SK-N-SH treated with all-trans-retinoic acid at 6 μM for 48 hours (cell line): ENCODE measurements at regions not wholly inside any gene's neighbourhood (a gene's known extent, or its start where the extent isn't known, plus 50 kb on each side); places are given as distances from the start of the nearest gene placed in this dataset.

ENCODE experiments used
- ATAC-seq: fragments of 200-7000 bp; cut with Tn5 transposase; 3 replicates; pipeline ENCODE4 v1.9.1; 2020; ENCODE audit warnings: mild to moderate bottlenecking, moderate library complexity
- ARNTL ChIP-seq: fragments of 450-650 bp; formaldehyde crosslinking; IDR thresholded peaks from 2 replicates; pipeline ENCODE4 v1.5.0; 2020; ENCODE audit warnings: low read depth, mild to moderate bottlenecking, moderate library complexity, borderline replicate concordance
- BACH2 ChIP-seq: fragments of 250-450 bp; sonication (Bioruptor Pico); IDR thresholded peaks from 2 replicates; pipeline ENCODE4 v1.9.0; 2021; ENCODE audit warnings: mild to moderate bottlenecking, borderline replicate concordance
- CSDC2 ChIP-seq: fragments of 250-450 bp; sonication (Bioruptor Pico); IDR thresholded peaks from 2 replicates; pipeline ENCODE4 v1.5.0; 2020; ENCODE audit warnings: mild to moderate bottlenecking, moderate library complexity
- ESRRG ChIP-seq: fragments of 250-450 bp; sonication (Bioruptor Pico); IDR thresholded peaks from 2 replicates; pipeline ENCODE4 v1.6.1; 2021; ENCODE audit warnings: mild to moderate bottlenecking
- GLIS3 ChIP-seq: fragments of 250-450 bp; sonication (Bioruptor Pico); IDR thresholded peaks from 2 replicates; pipeline ENCODE4 v1.5.0; 2020; ENCODE audit warnings: mild to moderate bottlenecking, moderate library complexity
- ISL1 ChIP-seq: fragments of 250-450 bp; sonication (Bioruptor Pico); IDR thresholded peaks from 2 replicates; pipeline ENCODE4 v2.1.2; 2022; ENCODE audit warnings: mild to moderate bottlenecking, moderate library complexity
- PPARA ChIP-seq: fragments of 250-450 bp; sonication (Bioruptor Pico); IDR thresholded peaks from 2 replicates; pipeline ENCODE4 v1.5.0; 2020; ENCODE audit warnings: mild to moderate bottlenecking, borderline replicate concordance
- RARB ChIP-seq: fragments of 250-450 bp; sonication (Bioruptor Pico); IDR thresholded peaks from 2 replicates; pipeline ENCODE4 v1.8.0; 2021; ENCODE audit warnings: mild to moderate bottlenecking, moderate library complexity
- SNAI2 ChIP-seq: fragments of 250-450 bp; sonication (Bioruptor Pico); IDR thresholded peaks from 2 replicates; pipeline ENCODE4 v1.5.0; 2020; ENCODE audit warnings: mild to moderate bottlenecking, moderate library complexity
- TCF4 ChIP-seq: fragments of 250-450 bp; sonication (Bioruptor Pico); IDR thresholded peaks from 2 replicates; pipeline ENCODE4 v1.8.0; 2021; ENCODE audit warnings: mild to moderate bottlenecking, moderate library complexity, borderline replicate concordance
- TOX ChIP-seq: fragments of 250-450 bp; sonication (Bioruptor Pico); IDR thresholded peaks from 2 replicates; pipeline ENCODE4 v1.8.0; 2021; ENCODE audit warnings: mild to moderate bottlenecking, moderate library complexity, borderline replicate concordance
- ZC3H10 ChIP-seq: fragments of 250-450 bp; sonication (Bioruptor Pico); IDR thresholded peaks from 2 replicates; pipeline ENCODE4 v1.5.1; 2021; ENCODE audit warnings: mild to moderate bottlenecking, moderate library complexity
- ZFP3 ChIP-seq: fragments of 250-450 bp; sonication (Bioruptor Pico); IDR thresholded peaks from 2 replicates; pipeline ENCODE4 v1.5.0; 2020; ENCODE audit warnings: mild to moderate bottlenecking, moderate library complexity
- ZFP30 ChIP-seq: fragments of 450-650 bp; formaldehyde crosslinking; IDR thresholded peaks from 2 replicates; pipeline ENCODE4 v1.5.0; 2022; ENCODE audit warnings: mild to moderate bottlenecking, moderate library complexity
- ZNF565 ChIP-seq: fragments of 450-650 bp; formaldehyde crosslinking; conservative IDR thresholded peaks from 2 replicates; pipeline ENCODE4 v1.5.0; 2020; ENCODE audit warnings: low read depth, mild to moderate bottlenecking, moderate library complexity
- ZNF70 ChIP-seq: fragments of 450-650 bp; formaldehyde crosslinking; IDR thresholded peaks from 2 replicates; pipeline ENCODE4 v1.5.0; 2020; ENCODE audit warnings: mild to moderate bottlenecking, moderate library complexity
- ZNF8 ChIP-seq: fragments of 450-650 bp; formaldehyde crosslinking; IDR thresholded peaks from 2 replicates; pipeline ENCODE4 v1.5.0; 2020; ENCODE audit warnings: mild to moderate bottlenecking, moderate library complexity
- TF ChIP-seq, protein P1 (sequence below): fragments of 250-450 bp; sonication (Bioruptor Pico); IDR thresholded peaks from 2 replicates; pipeline ENCODE4 v1.5.0; 2020; ENCODE audit warnings: mild to moderate bottlenecking, moderate library complexity
- TF ChIP-seq, protein P2 (sequence below): fragments of 250-450 bp; sonication (Bioruptor Pico); IDR thresholded peaks from 2 replicates; pipeline ENCODE4 v1.8.0; 2021; ENCODE audit warnings: low read depth, mild to moderate bottlenecking, moderate library complexity, borderline replicate concordance
- TF ChIP-seq, protein P3 (sequence below): fragments of 250-450 bp; sonication (Bioruptor Pico); IDR thresholded peaks from 2 replicates; pipeline ENCODE4 v1.5.1; 2020; ENCODE audit warnings: low read depth, mild to moderate bottlenecking, moderate library complexity
- TF ChIP-seq, protein P4 (sequence below): fragments of 250-450 bp; sonication (Bioruptor Pico); IDR thresholded peaks from 2 replicates; pipeline ENCODE4 v1.5.1; 2021; ENCODE audit warnings: mild to moderate bottlenecking, moderate library complexity
- TF ChIP-seq, protein P5 (sequence below): fragments of 250-450 bp; sonication (Bioruptor Pico); IDR thresholded peaks from 2 replicates; pipeline ENCODE4 v1.8.0; 2020; ENCODE audit warnings: mild to moderate bottlenecking, moderate library complexity, borderline replicate concordance

DNA sequence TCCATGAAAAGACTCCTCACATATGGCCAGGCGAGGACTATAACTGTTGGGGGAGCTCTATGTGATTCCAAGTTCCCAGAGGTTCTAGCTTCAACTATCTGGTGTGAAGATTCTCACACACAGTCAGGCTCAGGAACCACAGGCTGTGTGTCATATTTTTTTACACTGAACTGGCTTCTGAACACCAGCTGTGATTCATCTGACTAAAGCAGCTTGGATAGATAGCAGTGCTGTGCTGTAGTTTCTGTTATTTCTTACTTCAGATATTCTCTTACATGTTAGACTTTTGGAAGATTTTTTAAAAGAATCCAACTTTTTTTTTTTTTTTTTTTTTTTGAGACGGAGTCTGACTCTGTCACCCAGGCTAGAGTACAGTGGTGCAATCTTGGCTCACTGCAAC is 140.7 kb upstream of the MCHR2 start:
- TF ChIP-seq RARB (CRISPR knock-in tag) (no peak), SNAI2 (CRISPR knock-in tag) (no peak)
- TF ChIP-seq, all 23 proteins: peak for 0
- no peak for ATAC-seq

DNA sequence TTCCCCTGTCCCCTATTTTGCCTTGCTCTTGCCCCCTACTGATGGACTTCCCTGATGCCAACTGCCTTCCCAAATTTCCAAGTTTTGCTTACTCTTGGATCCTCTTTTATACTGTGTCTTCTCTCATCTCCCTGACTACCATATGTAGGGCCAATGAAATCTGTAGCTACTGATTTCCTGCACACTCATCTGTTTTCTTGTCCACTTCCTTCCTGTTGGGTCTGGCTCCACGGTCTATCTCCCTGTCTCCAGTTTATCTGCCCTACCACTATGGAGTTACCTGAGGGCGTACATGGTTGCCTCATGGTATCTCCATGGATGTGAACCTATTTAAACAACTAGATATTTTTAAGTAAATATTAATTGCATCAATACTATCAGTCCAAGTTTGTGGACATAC is 140.3 kb upstream of the MCHR2 start:
- no peak for ATAC-seq
- TF ChIP-seq ZNF70 (CRISPR knock-in tag): no peak
- TF ChIP-seq CSDC2 (CRISPR knock-in tag): no peak
- no peak for TF ChIP-seq ESRRG (CRISPR knock-in tag)
- TF ChIP-seq, protein P1, sequence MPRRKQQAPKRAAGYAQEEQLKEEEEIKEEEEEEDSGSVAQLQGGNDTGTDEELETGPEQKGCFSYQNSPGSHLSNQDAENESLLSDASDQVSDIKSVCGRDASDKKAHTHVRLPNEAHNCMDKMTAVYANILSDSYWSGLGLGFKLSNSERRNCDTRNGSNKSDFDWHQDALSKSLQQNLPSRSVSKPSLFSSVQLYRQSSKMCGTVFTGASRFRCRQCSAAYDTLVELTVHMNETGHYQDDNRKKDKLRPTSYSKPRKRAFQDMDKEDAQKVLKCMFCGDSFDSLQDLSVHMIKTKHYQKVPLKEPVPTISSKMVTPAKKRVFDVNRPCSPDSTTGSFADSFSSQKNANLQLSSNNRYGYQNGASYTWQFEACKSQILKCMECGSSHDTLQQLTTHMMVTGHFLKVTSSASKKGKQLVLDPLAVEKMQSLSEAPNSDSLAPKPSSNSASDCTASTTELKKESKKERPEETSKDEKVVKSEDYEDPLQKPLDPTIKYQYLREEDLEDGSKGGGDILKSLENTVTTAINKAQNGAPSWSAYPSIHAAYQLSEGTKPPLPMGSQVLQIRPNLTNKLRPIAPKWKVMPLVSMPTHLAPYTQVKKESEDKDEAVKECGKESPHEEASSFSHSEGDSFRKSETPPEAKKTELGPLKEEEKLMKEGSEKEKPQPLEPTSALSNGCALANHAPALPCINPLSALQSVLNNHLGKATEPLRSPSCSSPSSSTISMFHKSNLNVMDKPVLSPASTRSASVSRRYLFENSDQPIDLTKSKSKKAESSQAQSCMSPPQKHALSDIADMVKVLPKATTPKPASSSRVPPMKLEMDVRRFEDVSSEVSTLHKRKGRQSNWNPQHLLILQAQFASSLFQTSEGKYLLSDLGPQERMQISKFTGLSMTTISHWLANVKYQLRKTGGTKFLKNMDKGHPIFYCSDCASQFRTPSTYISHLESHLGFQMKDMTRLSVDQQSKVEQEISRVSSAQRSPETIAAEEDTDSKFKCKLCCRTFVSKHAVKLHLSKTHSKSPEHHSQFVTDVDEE (CRISPR knock-in tag): no peak
- TF ChIP-seq RARB (CRISPR knock-in tag): no peak
- no peak for TF ChIP-seq TOX (CRISPR knock-in tag)
- TF ChIP-seq, protein P2, sequence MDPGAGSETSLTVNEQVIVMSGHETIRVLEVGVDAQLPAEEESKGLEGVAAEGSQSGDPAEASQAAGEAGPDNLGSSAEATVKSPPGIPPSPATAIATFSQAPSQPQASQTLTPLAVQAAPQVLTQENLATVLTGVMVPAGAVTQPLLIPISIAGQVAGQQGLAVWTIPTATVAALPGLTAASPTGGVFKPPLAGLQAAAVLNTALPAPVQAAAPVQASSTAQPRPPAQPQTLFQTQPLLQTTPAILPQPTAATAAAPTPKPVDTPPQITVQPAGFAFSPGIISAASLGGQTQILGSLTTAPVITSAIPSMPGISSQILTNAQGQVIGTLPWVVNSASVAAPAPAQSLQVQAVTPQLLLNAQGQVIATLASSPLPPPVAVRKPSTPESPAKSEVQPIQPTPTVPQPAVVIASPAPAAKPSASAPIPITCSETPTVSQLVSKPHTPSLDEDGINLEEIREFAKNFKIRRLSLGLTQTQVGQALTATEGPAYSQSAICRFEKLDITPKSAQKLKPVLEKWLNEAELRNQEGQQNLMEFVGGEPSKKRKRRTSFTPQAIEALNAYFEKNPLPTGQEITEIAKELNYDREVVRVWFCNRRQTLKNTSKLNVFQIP (CRISPR knock-in tag): no peak
- TF ChIP-seq ZFP30 (CRISPR knock-in tag): no peak
- TF ChIP-seq GLIS3 (CRISPR knock-in tag): no peak
- TF ChIP-seq BACH2 (CRISPR knock-in tag): no peak
- TF ChIP-seq, protein P3, sequence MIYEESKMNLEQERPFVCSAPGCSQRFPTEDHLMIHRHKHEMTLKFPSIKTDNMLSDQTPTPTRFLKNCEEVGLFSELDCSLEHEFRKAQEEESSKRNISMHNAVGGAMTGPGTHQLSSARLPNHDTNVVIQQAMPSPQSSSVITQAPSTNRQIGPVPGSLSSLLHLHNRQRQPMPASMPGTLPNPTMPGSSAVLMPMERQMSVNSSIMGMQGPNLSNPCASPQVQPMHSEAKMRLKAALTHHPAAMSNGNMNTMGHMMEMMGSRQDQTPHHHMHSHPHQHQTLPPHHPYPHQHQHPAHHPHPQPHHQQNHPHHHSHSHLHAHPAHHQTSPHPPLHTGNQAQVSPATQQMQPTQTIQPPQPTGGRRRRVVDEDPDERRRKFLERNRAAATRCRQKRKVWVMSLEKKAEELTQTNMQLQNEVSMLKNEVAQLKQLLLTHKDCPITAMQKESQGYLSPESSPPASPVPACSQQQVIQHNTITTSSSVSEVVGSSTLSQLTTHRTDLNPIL: no peak
- no peak for TF ChIP-seq TCF4 (CRISPR knock-in tag)
- TF ChIP-seq ZFP3: no peak
- TF ChIP-seq ARNTL: no peak
- TF ChIP-seq ZNF565: no peak
- no peak for TF ChIP-seq SNAI2 (CRISPR knock-in tag)

DNA sequence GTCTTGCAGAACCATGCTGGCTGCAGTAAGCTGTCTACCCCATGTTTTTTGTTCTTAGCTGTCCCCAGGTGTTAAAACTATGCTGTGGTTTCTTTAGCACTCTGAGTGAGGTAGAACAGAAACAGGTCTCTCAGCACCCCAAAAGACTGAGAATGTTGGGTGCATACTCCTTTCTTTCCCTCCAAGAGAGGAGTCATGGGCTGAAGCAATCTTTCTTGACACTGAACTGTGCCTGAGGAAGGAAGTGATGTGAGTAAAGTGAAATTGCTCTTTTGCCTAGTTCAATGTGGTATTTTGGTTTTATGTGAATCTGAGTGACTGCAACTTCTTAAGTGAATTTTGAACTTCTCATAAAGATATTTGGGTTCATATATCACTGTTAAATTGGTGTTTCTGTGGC is 138.0 kb upstream of the MCHR2 start:
- no peak for ATAC-seq
- no peak for TF ChIP-seq ZC3H10 (CRISPR knock-in tag)

DNA sequence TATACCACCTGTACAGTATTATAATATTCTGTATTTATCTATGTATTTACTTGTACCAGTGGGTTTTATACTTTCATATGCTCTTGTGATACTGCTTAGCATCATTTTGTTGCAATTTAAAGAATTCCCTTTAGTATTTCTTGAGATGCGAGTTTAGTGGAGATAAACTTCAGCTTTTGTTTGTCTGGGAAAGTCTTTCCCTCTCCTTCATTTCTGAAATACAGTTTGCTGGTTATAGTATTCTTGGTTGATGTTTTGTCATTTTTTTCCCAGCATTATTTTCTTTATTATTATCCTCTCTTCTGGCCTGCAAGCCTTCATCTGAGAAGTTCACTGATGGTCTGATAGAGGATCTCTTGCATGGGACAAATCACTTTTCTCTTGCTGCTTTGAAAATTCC is 136.6 kb upstream of the MCHR2 start:
- no peak for ATAC-seq
- TF ChIP-seq PPARA (CRISPR knock-in tag) (no peak), BACH2 (CRISPR knock-in tag) (no peak), ARNTL (no peak), ZNF8 (CRISPR knock-in tag) (no peak), TOX (CRISPR knock-in tag) (no peak), ZNF70 (CRISPR knock-in tag) (no peak), ZFP30 (CRISPR knock-in tag) (no peak), ZFP3 (no peak), SNAI2 (CRISPR knock-in tag) (no peak), ZNF565 (no peak), ZC3H10 (CRISPR knock-in tag) (no peak), ESRRG (CRISPR knock-in tag) (no peak), TCF4 (CRISPR knock-in tag) (no peak), ISL1 (no peak)
- TF ChIP-seq, protein P4, sequence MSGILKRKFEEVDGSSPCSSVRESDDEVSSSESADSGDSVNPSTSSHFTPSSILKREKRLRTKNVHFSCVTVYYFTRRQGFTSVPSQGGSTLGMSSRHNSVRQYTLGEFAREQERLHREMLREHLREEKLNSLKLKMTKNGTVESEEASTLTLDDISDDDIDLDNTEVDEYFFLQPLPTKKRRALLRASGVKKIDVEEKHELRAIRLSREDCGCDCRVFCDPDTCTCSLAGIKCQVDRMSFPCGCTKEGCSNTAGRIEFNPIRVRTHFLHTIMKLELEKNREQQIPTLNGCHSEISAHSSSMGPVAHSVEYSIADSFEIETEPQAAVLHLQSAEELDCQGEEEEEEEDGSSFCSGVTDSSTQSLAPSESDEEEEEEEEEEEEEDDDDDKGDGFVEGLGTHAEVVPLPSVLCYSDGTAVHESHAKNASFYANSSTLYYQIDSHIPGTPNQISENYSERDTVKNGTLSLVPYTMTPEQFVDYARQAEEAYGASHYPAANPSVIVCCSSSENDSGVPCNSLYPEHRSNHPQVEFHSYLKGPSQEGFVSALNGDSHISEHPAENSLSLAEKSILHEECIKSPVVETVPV: no peak
- TF ChIP-seq, protein P3: no peak
- TF ChIP-seq, protein P5, sequence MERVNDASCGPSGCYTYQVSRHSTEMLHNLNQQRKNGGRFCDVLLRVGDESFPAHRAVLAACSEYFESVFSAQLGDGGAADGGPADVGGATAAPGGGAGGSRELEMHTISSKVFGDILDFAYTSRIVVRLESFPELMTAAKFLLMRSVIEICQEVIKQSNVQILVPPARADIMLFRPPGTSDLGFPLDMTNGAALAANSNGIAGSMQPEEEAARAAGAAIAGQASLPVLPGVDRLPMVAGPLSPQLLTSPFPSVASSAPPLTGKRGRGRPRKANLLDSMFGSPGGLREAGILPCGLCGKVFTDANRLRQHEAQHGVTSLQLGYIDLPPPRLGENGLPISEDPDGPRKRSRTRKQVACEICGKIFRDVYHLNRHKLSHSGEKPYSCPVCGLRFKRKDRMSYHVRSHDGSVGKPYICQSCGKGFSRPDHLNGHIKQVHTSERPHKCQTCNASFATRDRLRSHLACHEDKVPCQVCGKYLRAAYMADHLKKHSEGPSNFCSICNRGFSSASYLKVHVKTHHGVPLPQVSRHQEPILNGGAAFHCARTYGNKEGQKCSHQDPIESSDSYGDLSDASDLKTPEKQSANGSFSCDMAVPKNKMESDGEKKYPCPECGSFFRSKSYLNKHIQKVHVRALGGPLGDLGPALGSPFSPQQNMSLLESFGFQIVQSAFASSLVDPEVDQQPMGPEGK: no peak
- TF ChIP-seq, protein P1 (CRISPR knock-in tag): no peak
